H1 (cell line): ENCODE measurements at regions not wholly inside any gene's neighbourhood (a gene's known extent, or its start where the extent isn't known, plus 50 kb on each side); places are given as distances from the start of the nearest gene placed in this dataset.

ENCODE experiments used
- BCL11A ChIP-seq, 2 experiments: IDR thresholded peaks; one replicate each; pipeline ENCODE4 v1.6.1; 2011; ENCODE audit warnings: low read depth in 2 of 2, low read length in 2 of 2, mild to moderate bottlenecking in 2 of 2
- CEBPB ChIP-seq: IDR thresholded peaks from 2 replicates; pipeline ENCODE4 v1.6.1; 2012; ENCODE audit warnings: low read depth, low read length
- GABPA ChIP-seq: IDR thresholded peaks from 2 replicates; pipeline ENCODE4 v1.6.1; 2011; ENCODE audit warnings: mild to moderate bottlenecking, low read length, moderate library complexity, borderline replicate concordance; ENCODE audit not compliant: insufficient read depth
- KDM5A ChIP-seq: fragments of 200-600 bp; IDR thresholded peaks from 2 replicates; pipeline ENCODE4 v1.7.1; 2012; ENCODE audit warnings: mild to moderate bottlenecking, low read length, inconsistent platforms, mixed read lengths
- NANOG ChIP-seq: IDR thresholded peaks from 2 replicates; pipeline ENCODE4 v1.6.1; 2011; ENCODE audit warnings: low read length, low read depth, mild to moderate bottlenecking, inconsistent platforms; ENCODE audit not compliant: insufficient read depth, poor library complexity, severe bottlenecking
- POU5F1 ChIP-seq: IDR thresholded peaks from 2 replicates; pipeline ENCODE4 v1.6.1; 2011; ENCODE audit warnings: low read depth, mild to moderate bottlenecking, low read length, moderate library complexity
- RBBP5 ChIP-seq: IDR thresholded peaks from 2 replicates; pipeline ENCODE4 v1.7.1; 2012; ENCODE audit warnings: low read depth, mild to moderate bottlenecking, inconsistent platforms, low read length, moderate library complexity, borderline replicate concordance
- SP4 ChIP-seq: IDR thresholded peaks from 2 replicates; pipeline ENCODE4 v1.6.1; 2012; ENCODE audit warnings: low read length, inconsistent platforms
- TF ChIP-seq, protein P1 (sequence below): fragments of 300-600 bp; sonication (generic); IDR thresholded peaks from 2 replicates; pipeline ENCODE4 v1.7.1; 2012; ENCODE audit warnings: low read length, moderate library complexity, mild to moderate bottlenecking, inconsistent platforms; ENCODE audit not compliant: insufficient replicate concordance
- TF ChIP-seq, protein P2 (sequence below): IDR thresholded peaks from 2 replicates; pipeline ENCODE4 v1.6.1; 2011; ENCODE audit warnings: low read depth, mild to moderate bottlenecking, low read length; ENCODE audit not compliant: insufficient read depth

DNA sequence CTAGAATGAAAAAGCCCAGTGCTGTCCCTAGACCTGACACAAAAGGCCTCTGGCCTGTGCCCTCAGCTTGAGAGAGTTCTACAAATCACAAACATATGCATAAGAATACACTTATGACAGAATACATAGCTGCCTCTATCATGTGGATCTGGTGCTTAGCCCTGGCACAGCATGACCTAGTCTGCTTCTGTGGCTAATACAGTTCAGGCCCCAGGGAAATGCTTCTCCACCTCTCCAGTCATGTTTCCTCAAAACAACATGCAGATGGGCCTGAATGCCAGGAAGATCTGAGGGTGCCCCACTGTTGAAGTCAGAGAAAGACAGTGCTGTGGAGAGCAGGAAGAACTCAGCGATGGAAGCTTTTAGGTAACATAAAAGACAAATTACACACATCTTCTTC is 231.9 kb upstream of the SALL1 start (continued):
- TF ChIP-seq, protein P1, sequence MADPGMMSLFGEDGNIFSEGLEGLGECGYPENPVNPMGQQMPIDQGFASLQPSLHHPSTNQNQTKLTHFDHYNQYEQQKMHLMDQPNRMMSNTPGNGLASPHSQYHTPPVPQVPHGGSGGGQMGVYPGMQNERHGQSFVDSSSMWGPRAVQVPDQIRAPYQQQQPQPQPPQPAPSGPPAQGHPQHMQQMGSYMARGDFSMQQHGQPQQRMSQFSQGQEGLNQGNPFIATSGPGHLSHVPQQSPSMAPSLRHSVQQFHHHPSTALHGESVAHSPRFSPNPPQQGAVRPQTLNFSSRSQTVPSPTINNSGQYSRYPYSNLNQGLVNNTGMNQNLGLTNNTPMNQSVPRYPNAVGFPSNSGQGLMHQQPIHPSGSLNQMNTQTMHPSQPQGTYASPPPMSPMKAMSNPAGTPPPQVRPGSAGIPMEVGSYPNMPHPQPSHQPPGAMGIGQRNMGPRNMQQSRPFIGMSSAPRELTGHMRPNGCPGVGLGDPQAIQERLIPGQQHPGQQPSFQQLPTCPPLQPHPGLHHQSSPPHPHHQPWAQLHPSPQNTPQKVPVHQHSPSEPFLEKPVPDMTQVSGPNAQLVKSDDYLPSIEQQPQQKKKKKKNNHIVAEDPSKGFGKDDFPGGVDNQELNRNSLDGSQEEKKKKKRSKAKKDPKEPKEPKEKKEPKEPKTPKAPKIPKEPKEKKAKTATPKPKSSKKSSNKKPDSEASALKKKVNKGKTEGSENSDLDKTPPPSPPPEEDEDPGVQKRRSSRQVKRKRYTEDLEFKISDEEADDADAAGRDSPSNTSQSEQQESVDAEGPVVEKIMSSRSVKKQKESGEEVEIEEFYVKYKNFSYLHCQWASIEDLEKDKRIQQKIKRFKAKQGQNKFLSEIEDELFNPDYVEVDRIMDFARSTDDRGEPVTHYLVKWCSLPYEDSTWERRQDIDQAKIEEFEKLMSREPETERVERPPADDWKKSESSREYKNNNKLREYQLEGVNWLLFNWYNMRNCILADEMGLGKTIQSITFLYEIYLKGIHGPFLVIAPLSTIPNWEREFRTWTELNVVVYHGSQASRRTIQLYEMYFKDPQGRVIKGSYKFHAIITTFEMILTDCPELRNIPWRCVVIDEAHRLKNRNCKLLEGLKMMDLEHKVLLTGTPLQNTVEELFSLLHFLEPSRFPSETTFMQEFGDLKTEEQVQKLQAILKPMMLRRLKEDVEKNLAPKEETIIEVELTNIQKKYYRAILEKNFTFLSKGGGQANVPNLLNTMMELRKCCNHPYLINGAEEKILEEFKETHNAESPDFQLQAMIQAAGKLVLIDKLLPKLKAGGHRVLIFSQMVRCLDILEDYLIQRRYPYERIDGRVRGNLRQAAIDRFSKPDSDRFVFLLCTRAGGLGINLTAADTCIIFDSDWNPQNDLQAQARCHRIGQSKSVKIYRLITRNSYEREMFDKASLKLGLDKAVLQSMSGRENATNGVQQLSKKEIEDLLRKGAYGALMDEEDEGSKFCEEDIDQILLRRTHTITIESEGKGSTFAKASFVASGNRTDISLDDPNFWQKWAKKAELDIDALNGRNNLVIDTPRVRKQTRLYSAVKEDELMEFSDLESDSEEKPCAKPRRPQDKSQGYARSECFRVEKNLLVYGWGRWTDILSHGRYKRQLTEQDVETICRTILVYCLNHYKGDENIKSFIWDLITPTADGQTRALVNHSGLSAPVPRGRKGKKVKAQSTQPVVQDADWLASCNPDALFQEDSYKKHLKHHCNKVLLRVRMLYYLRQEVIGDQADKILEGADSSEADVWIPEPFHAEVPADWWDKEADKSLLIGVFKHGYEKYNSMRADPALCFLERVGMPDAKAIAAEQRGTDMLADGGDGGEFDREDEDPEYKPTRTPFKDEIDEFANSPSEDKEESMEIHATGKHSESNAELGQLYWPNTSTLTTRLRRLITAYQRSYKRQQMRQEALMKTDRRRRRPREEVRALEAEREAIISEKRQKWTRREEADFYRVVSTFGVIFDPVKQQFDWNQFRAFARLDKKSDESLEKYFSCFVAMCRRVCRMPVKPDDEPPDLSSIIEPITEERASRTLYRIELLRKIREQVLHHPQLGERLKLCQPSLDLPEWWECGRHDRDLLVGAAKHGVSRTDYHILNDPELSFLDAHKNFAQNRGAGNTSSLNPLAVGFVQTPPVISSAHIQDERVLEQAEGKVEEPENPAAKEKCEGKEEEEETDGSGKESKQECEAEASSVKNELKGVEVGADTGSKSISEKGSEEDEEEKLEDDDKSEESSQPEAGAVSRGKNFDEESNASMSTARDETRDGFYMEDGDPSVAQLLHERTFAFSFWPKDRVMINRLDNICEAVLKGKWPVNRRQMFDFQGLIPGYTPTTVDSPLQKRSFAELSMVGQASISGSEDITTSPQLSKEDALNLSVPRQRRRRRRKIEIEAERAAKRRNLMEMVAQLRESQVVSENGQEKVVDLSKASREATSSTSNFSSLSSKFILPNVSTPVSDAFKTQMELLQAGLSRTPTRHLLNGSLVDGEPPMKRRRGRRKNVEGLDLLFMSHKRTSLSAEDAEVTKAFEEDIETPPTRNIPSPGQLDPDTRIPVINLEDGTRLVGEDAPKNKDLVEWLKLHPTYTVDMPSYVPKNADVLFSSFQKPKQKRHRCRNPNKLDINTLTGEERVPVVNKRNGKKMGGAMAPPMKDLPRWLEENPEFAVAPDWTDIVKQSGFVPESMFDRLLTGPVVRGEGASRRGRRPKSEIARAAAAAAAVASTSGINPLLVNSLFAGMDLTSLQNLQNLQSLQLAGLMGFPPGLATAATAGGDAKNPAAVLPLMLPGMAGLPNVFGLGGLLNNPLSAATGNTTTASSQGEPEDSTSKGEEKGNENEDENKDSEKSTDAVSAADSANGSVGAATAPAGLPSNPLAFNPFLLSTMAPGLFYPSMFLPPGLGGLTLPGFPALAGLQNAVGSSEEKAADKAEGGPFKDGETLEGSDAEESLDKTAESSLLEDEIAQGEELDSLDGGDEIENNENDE = no peak
- TF ChIP-seq NANOG = no peak
- TF ChIP-seq, protein P2, sequence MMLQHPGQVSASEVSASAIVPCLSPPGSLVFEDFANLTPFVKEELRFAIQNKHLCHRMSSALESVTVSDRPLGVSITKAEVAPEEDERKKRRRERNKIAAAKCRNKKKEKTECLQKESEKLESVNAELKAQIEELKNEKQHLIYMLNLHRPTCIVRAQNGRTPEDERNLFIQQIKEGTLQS = no peak
- TF ChIP-seq POU5F1 = no peak
- no peak for TF ChIP-seq SP4
- TF ChIP-seq CEBPB = no peak
- TF ChIP-seq GABPA = no peak
- no peak for TF ChIP-seq BCL11A (IDR thresholded peaks at IDR 0.05; ENCODE audit: low read depth in 2 of 2, low read length in 2 of 2)
- no peak for TF ChIP-seq RBBP5
- no peak for TF ChIP-seq KDM5A
